ENCODE measurements at regions not wholly inside any gene's neighbourhood (a gene's known extent, or its start where the extent isn't known, plus 50 kb on each side); places are given as distances from the start of the nearest gene placed in this dataset.
"Not testable (repeated sequence)": the region's sequence is repeated elsewhere in the genome, so short reads cannot be mapped to it uniquely, and the experiment has no call there.

DNA sequence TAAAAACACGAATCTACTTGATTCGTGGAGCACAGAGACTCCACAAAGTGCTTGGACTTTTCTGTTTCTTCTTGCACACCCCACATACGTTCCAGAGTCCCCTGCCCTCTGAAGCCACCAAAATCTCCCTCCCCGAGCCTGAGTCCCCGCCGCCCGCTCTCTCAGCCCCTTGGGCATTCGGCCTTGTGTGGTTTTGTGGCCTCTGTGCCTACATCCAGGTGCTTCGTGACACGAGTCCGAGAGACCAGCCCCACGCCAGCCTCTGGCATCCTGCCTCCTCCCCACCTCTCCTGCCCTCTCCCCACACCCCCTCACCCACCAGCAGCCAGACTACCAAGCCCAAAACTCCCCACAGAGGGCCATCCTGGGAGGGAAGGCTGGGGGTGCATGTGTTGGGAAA, 87.8 kb upstream of the PPP1R26 start:
- no peak for DNase-seq

DNA sequence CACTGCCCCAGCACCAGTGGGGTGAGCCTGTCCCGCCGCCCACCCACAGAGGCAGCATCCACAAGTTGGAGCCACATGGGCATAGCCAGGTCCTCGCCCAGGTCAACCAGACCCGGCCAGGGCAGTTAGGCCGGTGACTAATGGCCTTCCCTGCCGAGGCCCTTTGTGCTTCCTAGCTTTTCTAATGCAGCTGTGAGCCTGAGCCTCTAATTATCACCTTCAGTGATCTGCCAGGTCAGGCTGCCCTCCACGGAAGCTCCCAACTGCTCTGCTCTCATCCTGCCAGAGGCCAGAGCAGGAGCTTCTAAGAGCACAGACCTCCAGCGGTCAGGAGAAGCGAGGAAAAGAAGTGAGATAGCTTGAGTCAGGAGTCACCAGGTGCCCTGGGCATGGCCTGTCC, 87.1 kb upstream of the PPP1R26 start:
- DNase-seq = no peak

DNA sequence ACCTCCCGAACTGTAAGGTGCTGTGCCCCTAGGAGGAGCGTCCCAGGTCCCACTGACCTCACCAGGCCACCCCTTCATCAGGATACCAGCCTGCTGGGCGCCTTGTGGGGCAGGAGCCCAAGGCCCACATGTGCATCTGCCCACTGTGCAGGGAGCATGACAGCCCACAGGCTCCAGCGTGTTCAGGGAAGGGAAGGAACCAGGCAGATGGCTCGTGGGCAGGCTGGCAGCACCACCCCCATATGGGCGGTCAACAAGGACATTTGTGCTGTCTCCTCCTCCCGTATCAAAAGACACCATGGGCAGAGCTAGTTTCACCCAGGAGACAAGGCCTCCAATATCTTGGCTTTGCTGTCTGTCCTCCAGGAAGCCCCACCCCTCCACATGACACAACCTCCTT, 85.5 kb upstream of the PPP1R26 start:
- DNase-seq = no peak

DNA sequence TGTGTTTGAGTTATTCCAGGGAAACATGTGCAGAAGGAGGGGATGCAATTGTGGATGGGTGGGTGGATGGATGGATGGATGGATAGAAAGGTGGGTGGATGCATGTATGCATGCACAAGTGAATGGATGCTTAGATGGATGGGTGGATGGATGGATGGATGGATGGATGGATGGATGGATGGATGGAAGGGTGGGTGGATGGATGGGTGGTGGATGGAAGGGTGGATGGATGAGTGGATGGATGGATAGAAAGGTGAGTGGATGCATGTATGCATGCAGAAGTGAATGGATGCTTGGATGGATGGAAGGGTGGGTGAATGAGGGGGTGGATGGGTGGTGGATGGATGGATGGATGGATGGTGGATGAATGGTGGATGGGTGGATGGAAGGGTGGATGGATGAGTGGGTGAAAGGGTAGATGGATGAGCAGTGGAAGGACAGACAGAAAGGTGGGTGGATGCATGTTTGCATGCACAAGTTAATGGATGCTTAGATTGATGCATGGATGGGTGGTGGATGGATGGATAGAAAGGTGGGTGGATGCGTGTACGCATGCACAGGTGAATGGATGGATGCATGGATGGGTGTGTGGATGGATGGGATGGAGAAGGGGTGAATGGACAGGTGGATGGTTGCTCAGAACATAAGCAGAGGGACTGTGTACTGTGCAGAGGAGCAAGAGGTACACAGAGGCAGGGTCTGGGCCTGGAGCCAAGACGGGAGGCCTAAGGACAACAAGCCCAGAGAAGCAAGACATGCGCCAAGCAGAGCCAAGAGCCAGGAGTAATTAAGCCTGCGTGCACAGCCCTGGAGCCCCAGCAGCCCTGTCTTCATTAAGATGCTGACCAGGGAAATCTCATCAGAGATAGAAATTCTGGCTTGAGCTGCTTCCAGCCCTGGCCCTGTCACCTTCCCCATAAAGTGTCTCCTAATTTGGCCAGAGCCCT, 84.6 kb upstream of the PPP1R26 start:
- DNase-seq = no peak

DNA sequence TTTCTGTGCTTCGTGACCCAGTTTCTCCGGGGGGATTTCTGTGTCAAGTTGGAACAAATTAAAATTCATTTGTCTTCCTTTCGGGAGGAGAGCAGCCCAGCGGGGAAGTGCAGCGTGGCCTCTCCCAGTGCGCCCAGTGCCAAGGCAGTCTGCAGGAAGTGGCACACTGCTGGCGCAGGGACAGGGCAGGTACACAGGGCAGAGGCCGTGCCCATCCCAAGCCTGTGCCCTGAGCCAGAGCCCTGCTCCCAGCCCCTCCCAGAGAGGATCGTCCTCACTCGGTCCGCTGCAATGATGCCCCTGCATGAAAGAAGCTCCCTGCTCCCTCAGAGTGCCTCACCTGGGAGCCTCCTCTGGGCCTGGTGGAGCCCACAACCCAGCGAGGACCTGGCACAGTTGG, 82.4 kb upstream of the PPP1R26 start:
- DNase-seq = no peak

DNA sequence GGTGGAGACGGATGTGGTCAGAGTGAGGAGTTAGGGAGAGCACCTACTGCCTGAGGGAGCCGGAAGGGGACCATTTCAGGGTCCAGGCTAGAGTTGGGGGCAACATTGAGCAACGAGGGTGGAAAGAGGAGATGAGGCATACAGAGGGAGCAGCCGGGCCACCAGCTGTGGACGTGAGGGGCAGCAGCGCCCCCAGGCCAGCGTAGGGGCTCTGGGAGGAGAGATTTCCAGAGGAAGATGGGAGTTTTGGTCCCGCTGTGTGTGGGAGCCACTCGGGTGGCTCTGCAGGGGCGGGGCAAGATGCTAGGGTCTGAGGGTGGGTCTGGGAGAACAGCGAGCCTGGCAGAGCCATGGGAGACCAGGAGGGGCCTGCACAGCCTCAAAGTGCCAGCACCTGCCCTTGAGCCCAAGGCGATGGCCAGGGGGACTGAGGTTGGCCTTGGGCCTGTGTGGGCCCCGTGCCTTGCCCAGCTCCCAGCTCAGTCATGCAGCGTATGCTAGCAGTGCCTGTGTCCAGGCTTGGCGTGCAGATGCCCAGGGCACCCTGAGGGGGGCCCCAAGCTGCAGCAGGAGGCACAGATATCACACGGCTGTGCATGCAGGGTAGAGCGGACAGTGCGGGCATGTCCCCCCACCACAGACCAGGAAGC, 80.5 kb upstream of the PPP1R26 start:
- no peak for DNase-seq

DNA sequence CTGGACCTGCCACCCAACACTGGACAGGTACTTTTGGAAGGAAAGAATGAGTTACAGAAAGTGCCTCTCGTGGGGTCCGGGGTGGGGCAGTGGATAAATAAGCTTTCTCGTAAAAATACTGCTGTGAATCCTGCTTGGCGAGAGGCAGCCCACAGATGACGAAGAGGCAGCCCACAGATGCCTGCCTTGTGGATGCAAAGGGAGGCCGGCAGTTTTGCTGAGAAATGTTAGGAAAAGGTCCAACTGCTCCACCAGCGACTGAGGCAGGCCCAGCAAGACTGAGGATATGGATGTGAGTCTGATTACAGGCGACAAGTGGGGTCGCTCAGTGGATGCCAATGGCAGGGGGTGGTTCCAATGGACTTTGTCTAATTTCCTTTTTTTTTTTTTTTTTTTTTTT, 79.1 kb upstream of the PPP1R26 start:
- no peak for DNase-seq

DNA sequence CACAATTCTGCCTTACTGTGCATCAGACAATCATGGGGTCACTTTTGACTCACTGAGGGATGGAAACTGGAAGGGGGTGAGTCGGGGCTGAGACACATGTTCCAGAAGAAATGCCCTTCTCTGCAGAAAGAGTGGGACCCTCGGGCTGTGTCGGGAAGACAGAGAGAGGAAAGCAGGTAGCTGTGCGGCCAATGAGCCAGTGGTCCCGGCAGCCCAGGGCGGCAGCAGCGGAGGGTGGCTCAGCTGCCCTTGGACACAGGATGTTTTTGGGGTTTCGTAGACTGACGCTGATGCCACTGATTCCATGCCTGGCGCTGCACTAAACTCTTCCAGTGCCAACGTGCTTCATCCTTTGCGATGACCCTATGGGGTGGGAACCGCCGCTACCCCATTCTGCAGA, 78.4 kb upstream of the PPP1R26 start:
- DNase-seq = no peak

DNA sequence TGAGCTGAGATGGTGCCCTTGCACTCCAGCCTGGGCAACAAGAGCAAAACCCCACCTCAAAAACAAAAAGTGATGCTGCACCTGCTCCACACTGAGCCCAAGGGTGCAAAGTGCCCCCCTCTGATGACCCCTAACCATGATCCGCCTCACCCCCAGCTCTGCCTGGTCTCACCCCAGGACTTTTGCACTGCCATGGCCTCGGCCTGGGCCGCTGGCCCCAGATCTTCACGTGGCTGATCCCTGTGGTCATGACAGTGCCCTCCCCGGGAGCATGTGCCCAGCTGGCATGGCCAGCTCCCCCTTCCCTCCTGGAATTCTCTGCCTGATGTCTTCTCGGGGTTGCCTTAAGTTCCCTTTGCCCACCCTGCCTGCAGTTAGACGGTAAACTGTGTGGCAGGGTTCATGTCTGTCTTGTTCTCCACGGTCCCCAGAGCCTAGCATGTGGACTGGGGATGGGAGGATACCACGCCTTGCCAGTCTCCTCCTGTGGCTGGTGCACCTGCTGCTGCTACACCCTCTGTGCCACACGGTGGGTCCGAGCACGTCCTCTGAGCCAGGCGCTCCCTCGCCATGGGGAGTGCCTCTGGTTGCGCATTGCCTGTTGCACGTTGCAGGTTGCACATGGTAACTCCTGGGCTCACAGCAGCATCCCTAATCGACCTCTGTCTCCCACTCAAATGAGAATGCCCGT, 77.4 kb upstream of the PPP1R26 start:
- DNase-seq = no peak

DNA sequence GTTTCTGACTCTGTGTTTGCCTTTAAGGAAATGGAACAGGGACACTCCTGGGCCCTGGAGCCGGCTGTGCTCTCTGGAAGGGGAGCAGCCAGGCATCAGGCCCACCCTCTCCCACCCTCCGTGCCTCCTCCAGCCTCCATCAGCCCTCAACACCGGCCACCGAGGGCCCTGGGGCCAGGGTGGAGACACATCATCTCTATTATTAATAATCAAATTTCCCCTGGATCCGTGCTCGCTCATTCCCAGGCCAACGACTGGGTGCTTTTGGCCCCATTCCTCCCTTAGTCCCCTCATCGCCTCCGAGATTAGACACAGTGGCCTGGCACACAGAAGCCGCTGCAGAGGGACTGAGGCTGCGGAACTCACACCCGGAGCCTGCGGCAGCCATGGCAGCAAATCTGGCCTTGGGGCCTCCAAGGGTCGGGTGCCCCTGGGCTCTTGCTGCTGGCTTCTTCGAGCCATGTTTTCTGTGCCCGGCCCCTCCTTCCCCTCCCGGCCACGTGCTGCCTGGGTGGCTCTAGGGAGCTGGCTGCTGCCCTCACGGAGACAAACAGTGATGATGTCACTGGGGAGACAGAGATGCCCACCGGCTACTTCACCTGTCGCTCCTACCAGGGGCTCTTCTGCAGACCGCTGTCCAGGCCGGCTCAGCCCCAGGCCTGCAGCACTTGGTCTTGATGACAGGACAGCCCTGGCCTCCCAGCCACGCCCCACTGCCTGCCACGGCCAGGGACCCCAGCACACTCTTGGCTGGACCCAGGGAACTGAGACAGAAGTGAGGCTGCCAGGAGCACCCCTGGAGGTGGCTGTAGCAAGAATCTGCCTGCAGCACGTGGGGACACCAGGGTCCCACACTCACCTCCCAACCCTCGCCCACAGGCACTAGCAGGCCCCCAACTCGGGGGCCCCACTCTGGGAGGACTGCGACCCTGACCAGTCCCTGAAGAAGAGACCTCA, 76.6 kb upstream of the PPP1R26 start:
- no peak for DNase-seq

DNA sequence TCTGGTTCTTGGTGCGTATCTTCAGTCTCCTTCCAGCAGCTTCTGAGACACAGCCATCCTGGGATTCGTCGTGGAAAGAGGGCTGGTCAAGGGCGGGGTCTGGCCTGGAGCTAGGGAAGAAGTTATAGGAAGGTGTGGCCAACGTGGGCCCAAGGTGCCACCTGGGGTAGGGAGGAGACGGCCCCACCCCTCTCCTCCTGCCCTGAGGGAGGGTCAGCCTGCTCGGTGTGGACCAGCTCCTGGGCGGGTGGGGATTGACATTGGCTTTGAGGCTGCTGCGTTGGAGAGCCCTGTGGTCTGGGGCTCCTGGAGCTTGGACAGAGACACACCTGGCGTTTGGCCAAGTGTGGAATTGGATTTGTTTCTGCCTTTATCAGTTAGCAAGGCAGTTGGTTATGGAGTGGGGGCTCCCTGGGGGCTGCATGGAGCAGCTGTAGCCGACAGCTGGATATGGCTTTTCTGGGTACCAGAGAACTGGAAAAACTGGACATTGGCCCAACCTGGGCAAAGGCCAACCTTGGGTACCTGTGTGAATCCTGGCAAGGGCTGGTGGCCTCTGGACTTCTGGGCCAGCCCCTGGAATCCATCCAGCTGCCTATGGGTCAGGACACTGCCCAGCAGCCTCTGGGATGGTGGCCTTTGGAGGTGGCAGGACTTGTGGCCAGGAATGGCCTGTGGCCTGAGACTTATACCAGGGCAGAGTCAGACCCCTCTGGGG, 75.7 kb upstream of the PPP1R26 start:
- no peak for DNase-seq

DNA sequence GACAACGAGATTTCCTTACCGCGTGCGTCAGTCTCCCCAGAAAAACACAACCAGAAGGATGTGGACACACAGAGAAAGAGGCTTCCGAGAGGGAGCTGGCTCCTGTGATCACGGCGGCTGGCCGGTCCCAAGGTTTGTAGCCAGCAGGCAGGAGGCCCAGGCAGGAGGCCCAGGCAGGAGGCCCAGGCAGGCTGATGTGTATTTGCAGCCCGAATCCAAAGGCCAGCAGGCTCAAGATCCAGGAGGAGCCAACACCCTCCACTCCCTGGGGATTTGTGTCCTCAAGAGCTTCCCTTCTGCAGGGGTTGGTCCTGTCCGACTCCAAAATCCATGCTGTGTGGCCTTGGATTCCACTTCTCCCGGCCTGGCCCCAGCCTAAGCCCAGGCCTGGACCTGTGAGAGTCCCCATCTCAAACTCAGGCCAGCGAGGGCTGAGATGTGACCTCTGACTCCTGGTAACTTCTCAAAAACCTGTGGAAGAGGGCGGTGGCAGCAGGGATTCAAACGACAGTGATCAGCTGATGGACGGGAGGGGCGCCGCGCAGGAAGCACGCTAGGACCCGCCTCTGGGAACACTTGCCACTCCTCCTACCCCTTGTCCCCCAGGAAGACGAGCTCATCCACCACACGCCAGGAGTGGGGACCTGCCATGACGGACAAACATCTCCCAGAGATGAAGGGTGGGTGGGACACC, 75.0 kb upstream of the PPP1R26 start:
- no peak for DNase-seq

DNA sequence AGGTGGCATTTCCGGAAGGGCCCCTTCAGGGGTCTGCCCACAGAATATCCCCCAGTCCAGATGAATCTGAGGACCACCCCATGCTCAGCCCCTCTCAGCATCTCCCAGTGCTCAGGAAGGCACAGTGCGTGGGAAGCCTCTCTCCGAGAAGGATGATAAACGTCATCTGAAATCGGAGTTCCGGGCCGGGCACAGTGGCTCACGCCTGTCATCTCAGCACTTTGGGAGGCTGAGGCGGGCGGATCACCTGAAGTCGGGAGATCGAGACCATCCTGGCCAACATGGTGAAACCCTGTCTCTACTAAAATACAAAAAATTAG, 74.5 kb upstream of the PPP1R26 start:
- DNase-seq = not testable (repeated sequence)

DNA sequence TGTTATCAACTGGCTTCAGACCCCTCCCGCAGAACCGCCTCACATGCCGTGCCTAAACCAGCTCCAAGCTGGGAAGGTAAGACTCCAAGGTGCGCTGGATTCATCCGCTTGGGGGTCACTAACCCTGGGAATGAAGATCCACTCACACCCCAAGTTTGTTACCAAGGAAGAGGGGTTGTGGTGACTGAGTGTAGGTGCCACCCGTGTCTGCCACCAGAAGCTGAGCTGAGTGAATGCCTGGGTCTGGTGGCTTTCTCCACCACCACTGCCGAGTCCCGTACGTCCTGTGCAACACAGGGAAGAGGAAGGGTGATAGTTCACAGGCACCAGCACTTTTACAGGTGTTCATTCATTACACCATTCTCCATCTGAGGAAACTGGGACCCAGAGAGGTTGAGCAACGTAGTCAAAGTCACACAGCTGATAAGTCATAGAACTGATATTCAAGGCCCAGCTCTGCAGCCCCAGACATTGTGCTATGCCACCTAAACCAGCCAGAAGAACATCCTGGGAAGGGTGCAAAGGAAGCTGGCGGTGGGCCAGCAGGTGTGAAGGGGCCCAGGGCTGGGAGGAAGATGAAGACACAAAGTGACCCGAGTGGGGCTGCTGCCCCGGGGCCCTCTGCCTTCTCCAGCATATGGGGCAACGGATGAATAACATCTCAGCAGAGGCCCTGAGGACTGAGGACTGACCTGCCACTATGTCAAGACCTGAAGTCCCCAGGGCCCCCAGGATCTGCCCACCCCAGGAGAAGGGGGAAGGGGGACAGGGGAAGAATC, 70.9 kb upstream of the PPP1R26 start:
- no peak for DNase-seq

DNA sequence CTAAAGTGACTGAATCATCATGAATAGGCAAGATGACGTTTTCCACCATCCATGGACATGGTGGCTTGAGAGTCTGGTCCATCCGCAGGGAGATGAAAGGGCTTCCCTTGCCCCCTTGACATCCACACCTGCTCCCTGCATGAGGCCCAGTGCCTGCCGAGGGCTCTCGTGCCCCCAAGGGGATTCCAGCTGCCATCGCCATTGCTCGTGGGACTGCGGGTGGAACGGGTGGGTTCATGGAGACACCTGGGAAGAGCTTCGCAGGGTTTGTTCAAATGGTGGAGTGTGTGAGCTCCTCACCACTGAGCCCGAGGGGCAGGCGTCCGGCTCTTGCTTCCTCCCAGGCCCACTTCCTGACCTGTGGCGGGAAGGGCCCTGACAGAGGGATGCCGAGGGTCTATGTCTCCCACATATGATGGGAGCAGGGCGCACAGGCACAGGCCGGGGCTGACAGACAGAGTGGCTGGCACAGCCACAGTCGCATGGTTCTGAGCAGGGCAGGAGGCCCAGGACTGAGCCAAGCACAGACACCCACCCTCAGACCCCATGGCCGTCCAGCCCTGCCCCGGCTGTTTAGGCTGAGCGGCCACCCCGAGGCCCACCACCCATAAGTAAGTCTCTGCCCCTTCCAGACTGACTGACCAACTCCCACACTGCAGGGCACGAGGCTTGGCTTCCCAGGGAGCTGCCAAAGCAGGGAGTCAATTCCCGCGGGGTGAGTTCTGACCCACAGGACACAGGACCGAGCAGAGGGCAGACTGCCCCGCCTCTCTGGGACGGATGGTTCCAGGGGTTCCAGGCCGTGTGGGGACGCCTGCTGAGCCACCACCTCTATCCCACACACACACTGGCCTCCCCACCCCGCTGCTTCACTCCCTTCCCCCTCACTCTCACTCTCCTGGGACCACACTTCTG, 70.0 kb upstream of the PPP1R26 start:
- no peak for DNase-seq

DNA sequence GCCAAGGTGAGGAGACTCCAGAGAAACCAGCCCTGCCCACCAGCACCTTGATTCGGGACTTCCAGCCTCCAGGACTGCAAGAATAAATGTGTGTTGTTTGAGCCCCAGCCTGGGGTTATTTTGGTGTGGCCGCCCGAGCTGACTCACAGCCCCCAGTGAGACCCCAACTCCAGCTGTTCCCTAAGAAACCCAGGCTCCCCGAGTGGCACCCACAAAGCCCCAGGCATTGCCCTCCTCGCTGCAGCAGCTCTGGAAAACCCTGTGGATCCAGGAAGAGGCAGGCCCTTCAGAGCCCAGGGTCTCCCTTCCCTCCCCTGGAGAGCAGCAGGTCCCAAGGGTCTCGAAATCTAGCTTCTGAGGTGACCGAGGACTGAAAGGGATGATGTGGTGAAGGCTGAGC, 69.2 kb upstream of the PPP1R26 start:
- DNase-seq = no peak

DNA sequence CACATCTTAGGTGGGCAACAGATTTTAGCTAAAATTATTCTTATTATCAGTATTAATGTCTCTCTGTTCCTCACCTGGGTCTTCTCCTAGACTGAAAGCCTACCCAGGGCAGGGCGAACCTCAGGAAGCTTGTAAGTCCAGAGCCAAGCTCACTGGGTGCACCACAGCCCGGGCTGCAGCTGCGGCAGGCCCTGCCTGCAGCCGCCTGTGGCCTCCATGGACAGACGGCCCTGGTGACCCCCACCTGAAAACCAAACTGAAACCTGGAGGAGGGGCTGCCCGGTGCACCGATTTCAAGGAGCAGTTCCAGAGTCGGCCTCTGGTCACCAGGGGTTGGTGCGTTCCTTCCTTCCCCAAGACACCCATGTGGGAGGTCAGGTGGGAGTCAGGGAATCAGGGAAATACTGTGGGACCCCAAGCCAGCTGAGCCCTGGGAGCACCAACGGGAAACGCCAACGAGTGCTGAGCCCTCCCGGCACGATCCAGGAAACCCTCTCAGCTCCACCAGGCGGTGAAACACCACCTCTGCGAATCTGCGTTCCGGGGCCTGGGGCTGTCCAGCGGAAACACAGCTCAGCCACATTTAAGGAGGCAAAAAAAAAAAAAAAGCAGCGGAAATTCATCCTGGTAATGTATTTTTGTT, 68.6 kb upstream of the PPP1R26 start:
- no peak for DNase-seq

DNA sequence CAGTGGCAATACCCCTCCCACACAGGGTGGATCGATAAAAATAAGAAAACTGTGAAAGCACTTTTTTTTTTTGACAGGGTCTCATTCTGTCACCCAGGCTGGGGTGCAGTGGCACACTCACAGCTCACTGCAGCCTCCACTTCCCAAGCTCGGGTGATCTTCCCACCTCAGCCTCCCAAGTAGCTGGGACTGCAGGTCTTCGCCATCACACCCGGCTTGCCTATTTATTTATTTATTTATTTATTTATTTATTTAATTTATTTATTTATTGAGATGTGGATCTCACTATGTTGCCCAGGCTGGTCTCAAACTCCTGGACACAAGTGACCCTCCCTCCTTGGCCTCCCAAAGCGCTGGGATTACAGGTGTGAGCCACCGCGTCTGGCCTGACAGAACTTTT, 68.0 kb upstream of the PPP1R26 start:
- not testable (repeated sequence) for DNase-seq
